ENCODE measurements at regions not wholly inside any gene's neighbourhood (a gene's known extent, or its start where the extent isn't known, plus 50 kb on each side); places are given as distances from the start of the nearest gene placed in this dataset.
"Not testable (repeated sequence)": the region's sequence is repeated elsewhere in the genome, so short reads cannot be mapped to it uniquely, and the experiment has no call there.

- in situ Hi-C loops (cut with HindIII; ENCODE audit: low pct_unique_long_range_greater_than_20kb, low sequenced_read_pairs), result no loop called here
- DNase-seq (ENCODE audit: low read depth, low spot score), result no peak
Measured at GRCh38 chrX:3192835-3193234, 151.6 kb downstream of the ARSF start.

DNA sequence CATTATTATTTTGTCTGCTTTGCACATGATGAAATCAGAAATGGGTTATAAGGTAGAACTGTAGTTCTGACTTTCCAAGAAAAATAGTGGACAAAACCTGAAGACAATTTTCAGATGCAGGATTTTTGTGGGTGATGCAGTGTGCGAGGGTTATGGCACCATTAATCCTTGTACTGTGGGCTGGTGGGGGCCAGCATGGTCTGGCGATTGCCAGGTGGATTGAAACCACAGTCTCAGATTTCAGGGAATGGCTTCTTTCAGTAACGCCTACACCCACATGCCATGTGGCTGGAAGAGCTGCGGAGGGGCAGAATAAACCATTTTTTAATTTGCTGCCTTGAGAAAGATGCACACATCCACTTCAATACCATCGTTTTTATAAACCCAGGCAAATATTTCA is 150.5 kb downstream of the ARSF start:
- no peak for DNase-seq (ENCODE audit: low read depth, low spot score)
- in situ Hi-C loops (cut with HindIII; ENCODE audit: low pct_unique_long_range_greater_than_20kb, low sequenced_read_pairs), result no loop called here

- in situ Hi-C loops (cut with HindIII; ENCODE audit: low pct_unique_long_range_greater_than_20kb, low sequenced_read_pairs), result no loop called here
Measured at GRCh38 chrX:3191201-3191600, 149.9 kb downstream of the ARSF start.

GRCh38 chrX:3184176-3184930 is 143.1 kb downstream of the ARSF start:
- no peak for DNase-seq (ENCODE audit: low read depth, low spot score)
- in situ Hi-C loops (cut with HindIII; ENCODE audit: low pct_unique_long_range_greater_than_20kb, low sequenced_read_pairs), result no loop called here

More at GRCh38 chrX:3191201-3191600, 149.9 kb downstream of the ARSF start:
- no peak for DNase-seq (ENCODE audit: low read depth, low spot score)

GRCh38 chrX:3181846-3182245 is 140.6 kb downstream of the ARSF start:
- no peak for DNase-seq (ENCODE audit: low read depth, low spot score)

DNA sequence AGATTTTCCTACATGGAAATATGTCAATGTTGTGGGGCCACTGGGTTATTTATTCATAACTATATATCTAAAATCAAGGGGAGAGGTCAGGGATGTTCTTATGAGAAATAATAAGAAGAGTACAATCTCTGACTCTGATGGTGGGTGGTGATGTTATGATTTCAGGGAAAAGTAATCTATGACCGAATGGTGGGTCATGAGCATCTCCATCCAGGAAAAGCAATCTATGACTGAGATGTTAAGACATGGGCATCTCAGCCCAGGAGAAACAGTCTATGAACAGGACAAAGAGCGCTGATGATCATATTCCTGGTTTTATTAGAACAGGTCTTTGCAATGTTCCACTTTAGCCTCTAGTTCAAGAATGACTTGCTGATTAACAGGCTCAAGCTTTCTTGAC is 137.1 kb downstream of the ARSF start:
- DNase-seq (ENCODE audit: low read depth, low spot score), result no peak
- in situ Hi-C loops (cut with HindIII; ENCODE audit: low pct_unique_long_range_greater_than_20kb, low sequenced_read_pairs), result no loop called here

More at GRCh38 chrX:3181846-3182245, 140.6 kb downstream of the ARSF start:
- in situ Hi-C loops (cut with HindIII; ENCODE audit: low pct_unique_long_range_greater_than_20kb, low sequenced_read_pairs), result no loop called here

- DNase-seq (ENCODE audit: low read depth, low spot score), result no peak
- in situ Hi-C loops (cut with HindIII; ENCODE audit: low pct_unique_long_range_greater_than_20kb, low sequenced_read_pairs), result no loop called here
Measured at GRCh38 chrX:3177851-3178250, 136.6 kb downstream of the ARSF start.

- peak; percentile 15 for DNase-seq (ENCODE audit: low read depth, low spot score)
- in situ Hi-C loops (cut with HindIII; ENCODE audit: low pct_unique_long_range_greater_than_20kb, low sequenced_read_pairs), result no loop called here
Measured at GRCh38 chrX:3176439-3176820, 135.2 kb downstream of the ARSF start.

DNA sequence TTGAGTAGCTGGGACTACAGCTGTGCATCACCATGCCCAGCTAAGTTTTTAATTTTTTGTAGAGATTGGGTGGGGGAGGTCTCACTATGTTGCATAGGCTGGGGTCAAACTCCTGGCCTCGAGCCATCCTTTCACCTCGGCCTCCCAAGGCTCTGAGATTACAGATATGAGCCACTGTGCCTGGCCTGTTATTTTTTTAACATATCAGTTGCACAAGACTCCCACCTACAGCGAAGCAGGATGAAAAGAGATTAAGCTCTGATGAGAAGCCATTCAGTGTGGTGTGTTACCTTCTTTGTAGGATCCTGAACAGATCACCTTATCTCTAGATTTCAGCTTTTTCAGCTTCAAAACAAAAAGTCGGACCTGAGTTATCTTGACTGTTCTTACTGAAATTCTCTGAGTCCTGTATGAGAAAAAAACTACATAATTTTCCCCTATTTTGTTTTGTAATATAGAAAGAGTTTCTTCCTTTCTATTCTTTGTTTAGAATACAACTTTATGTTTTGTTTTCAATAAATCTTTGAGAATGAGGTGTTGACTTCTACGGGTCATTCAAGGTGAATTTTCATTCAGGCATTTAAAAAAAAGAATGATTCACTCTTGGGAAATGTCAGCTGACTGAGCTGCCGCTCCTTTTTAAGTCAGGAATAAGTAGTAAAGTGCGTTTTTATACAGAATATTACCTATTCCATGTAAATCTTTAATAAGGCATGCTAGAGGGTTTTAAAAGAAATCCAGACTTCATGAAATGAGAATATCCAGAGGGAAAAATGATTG is 134.6 kb downstream of the ARSF start:
- no peak for DNase-seq (ENCODE audit: low read depth, low spot score)

DNA sequence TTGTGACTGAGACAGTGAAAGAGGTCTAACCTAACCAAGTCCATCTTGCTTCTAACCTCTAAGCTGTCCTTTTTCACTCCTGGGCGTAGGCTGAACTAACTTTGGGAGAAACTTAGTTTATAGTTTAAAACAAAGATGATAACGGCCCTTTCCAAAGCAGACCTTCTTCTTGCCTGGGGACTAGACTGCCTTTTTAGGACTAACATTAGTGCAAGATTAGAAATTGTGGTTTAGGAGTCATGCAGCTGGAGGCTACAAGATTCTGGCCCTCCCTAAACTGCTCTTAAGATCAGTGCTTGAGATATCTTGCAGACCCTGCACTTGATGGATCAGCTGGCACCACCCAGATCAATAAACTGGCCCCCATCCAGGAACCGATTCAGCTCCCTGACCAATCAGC is 130.9 kb downstream of the ARSF start:
- in situ Hi-C loops (cut with HindIII; ENCODE audit: low pct_unique_long_range_greater_than_20kb, low sequenced_read_pairs); DNase-seq (ENCODE audit: low read depth, low spot score): not testable (repeated sequence)

More for the DNA sequence above, 134.6 kb downstream of the ARSF start:
- in situ Hi-C loops (cut with HindIII; ENCODE audit: low pct_unique_long_range_greater_than_20kb, low sequenced_read_pairs), result no loop called here

GRCh38 chrX:3169421-3169820 is 128.2 kb downstream of the ARSF start:
- DNase-seq (ENCODE audit: low read depth, low spot score), result no peak
- in situ Hi-C loops (cut with HindIII; ENCODE audit: low pct_unique_long_range_greater_than_20kb, low sequenced_read_pairs), result no loop called here

DNA sequence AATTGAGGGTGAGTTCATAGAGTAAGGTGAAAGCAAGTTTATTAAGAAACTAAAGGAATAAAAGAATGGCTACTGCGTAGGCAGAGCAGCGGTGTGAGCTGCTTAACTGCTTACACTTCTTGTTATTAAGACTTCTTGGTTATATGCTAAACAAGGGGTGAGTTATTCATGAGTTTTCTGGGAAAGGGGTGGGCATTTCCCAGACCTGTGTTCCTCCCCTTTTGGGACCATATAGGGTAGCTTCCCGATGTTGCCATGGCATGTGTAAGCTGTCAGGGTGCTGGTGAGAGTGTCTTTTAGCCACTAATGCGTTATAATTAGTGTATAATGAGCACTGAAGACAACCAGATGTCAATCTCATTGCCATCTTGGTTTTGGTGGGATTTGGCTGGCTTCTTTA is 126.5 kb downstream of the ARSF start:
- in situ Hi-C loops (cut with HindIII; ENCODE audit: low pct_unique_long_range_greater_than_20kb, low sequenced_read_pairs), result no loop called here

DNA sequence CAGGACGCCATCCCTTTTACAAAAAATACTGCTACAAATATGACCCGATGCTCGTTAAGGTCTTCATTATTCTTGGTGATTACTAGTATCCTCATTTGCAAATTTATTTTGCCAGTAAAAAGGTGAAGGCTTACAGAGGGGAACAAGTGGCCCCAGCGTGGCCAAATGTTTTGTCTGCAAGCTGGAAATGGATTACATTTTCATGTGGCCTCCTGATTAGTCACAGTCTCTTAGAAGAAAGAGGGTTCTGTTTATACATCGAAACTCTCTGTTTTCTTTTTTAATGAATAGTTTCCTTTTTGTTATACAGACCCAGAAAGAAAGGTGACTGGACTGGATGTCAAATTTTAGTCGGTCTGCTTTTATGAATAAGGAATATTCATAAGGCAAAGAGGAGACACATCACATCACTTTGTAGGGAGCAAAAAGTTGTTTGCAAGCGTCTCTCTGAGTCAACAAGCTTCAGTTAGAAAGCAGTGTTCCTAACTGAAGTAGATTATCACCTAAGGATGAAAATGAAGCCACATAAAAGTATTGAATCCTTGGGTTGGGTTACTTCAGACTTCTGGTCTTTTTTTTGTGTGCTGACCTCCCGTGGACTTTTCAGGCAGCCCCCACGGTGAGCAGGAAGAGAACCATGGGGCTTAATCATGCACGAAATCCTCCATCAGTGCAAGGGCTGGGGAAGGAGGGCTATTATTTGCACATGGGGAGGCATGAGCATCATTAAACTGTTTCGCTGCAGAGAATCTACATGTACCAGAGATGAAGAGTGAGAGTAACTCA is 125.6 kb downstream of the ARSF start:
- in situ Hi-C loops (cut with HindIII; ENCODE audit: low pct_unique_long_range_greater_than_20kb, low sequenced_read_pairs), result no loop called here
- peak; percentile 15 for DNase-seq (ENCODE audit: low read depth, low spot score)

More for the DNA sequence above, 126.5 kb downstream of the ARSF start:
- no peak for DNase-seq (ENCODE audit: low read depth, low spot score)

GRCh38 chrX:3165808-3166207 is 124.5 kb downstream of the ARSF start:
- in situ Hi-C loops (cut with HindIII; ENCODE audit: low pct_unique_long_range_greater_than_20kb, low sequenced_read_pairs), result no loop called here
- no peak for DNase-seq (ENCODE audit: low read depth, low spot score)
